GM10266 (cell line): ENCODE measurements at regions not wholly inside any gene's neighbourhood (a gene's known extent, or its start where the extent isn't known, plus 50 kb on each side); places are given as distances from the start of the nearest gene placed in this dataset.

Source experiments
- DNase-seq: peaks from one replicate; pipeline ENCODE4 v3.0.0; 2012; ENCODE audit errors: extremely low spot score
- CTCF ChIP-seq: IDR thresholded peaks from 2 replicates; pipeline ENCODE4 v1.5.1; 2012; ENCODE audit warnings: mild to moderate bottlenecking, low read depth; ENCODE audit not compliant: control insufficient read depth, insufficient read depth; ENCODE audit errors: missing control alignments

GRCh38 chr2:34105006-34105767 lies 506.1 kb upstream of the FAM98A start:
- TF ChIP-seq CTCF, result no peak
- no peak for DNase-seq

GRCh38 chr2:34104601-34105000 lies 505.5 kb upstream of the FAM98A start:
- DNase-seq, result no peak
- TF ChIP-seq CTCF, result no peak

- no peak for DNase-seq
- no peak for TF ChIP-seq CTCF
Measured at GRCh38 chr2:34103437-34103836, 504.3 kb upstream of the FAM98A start.

GRCh38 chr2:34102339-34102738 lies 503.2 kb upstream of the FAM98A start:
- no peak for TF ChIP-seq CTCF
- no peak for DNase-seq

- no peak for DNase-seq
- no peak for TF ChIP-seq CTCF
Measured at GRCh38 chr2:34099377-34099776, 500.3 kb upstream of the FAM98A start.

GRCh38 chr2:34098256-34098655 lies 499.2 kb upstream of the FAM98A start:
- DNase-seq, result no peak
- no peak for TF ChIP-seq CTCF

- peak; percentile 20 for DNase-seq
Measured at GRCh38 chr2:34096562-34097171, 497.6 kb upstream of the FAM98A start.

More at GRCh38 chr2:34096562-34097171, 497.6 kb upstream of the FAM98A start:
- TF ChIP-seq CTCF, result peak; percentile 64
